Stimulated activated CD8-positive, alpha-beta memory T cell treated with anti-CD3 and anti-CD28 coated beads, Interleukin-7, amount 100 ng/mL, for 4 hours (primary cell): ENCODE measurements at regions not wholly inside any gene's neighbourhood (a gene's known extent, or its start where the extent isn't known, plus 50 kb on each side); places are given as distances from the start of the nearest gene placed in this dataset.

ENCODE experiments used
- DNase-seq, 2 donors: peaks; one replicate each; pipeline ENCODE4 v3.0.0-alpha.2; 2020; ENCODE audit warnings: low read depth in 2 of 2

DNA sequence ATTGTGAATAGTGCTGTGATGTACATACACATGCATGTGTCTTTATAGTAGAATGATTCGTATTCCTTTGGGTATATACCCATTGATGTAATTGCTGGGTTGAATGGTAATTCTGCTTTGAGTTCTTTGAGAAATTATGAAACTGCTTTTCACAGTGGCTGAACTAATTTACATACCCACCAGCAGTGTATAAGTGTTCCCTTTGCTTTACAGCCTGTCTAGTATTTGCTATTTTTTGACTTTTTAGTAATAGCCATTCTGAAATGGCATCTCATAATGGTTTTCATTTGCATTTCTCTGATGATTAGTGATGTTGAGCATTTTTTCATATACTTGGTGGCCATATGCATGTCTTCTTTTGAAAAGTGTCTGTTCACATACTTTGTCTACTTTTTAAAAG lies 54.5 kb upstream of the FAM78B start:
- no peak for DNase-seq

DNA sequence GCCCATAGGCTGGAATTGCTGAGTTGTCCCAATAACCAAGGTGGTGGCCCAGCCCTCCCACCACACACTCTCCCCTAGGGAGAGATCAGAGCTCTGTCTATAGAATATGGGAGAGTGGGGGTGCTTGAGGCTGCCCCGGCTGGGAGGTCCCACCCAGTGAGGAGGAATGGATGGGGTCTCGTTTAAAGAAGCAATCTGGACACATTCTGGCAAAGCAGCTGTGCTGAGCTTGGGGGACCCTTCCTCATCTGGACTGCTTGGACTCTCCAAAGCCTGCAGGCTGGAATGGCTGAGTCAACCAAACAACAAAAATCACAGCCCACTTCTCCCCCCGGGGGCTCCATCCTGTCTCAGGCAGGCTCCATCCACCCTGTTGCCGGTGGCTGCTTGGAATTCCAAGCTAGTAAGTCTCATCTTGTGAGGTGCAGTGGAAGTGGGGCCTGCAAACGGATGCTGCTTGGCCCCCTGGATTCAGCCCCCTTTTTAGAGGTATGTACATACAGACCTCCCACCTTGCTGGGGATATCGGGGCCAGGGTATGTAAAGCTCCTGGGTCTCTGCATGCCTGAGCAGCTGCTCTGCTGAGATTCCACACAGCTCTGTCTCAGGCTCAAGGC lies 67.1 kb upstream of the FAM78B start:
- DNase-seq, result no peak

DNA sequence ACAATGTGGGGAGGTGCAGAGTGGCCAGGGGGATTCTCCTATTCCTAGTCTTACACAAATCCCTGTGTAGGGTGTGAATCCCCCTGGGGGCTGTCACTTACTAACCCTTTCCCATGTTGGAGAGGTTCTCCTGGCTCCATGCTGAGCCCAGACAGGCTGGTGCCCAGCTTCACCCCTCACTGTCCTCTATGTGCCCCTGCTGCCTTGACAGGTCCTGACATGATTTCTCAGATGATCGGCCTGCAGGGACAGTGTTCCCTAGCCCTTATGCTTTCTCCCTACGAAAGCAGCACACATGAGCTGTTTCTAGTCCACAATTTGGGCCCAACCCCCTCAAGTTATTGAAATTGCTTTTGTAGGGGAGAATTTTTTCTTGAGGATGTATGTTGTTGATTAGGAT lies 68.9 kb upstream of the FAM78B start:
- DNase-seq, result no peak

DNA sequence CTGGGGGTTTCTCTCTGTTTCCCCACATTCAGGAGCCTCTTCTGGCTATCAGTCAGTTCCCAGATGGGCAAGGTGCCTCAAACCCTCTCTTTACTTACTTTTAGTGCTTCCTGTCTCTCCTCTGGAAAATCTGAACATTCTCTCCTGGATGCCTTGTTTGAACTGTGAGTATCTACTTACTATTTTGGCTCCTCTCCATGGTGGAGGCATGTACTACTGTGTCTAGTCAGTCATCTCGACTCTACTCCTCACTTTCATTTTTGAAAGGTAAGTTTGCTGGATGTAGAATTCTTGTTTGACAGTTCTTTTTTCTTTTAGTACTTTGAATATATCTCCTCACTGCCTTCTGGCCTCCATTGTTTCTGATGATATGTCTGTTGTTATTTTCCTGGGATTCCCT lies 70.9 kb upstream of the FAM78B start:
- no peak for DNase-seq

DNA sequence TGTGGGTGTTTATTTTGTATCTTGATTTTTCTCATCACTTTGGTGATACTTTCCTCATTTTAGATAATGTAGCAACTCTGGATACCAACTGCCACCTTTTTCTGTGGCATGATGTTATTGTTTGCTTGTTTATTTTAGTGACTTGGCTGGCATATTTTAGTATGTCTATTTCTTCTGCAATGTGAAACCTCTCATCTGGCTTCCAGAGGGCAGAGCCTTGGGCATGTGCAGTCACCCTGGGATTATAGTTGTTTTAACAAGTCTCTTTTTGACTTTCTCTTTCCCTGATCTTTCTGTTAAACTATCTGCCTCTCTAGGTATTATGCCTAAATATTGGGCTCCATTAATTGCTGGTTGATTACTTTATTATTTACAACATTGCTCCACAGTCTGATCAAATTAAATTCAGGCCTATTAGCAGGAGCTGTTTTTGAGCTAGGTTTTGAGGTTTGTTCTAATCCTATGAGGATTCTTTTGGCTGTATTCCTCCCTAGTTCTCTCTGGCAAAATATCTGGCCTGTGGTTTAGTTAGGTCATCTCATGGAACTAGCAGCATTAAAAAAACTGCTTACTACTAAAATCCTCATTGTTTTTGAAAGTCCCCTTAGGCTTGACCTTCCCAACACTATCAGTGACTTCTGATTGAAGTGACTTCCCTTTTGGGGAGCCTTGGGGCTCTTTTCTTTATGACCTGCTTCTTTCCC lies 86.4 kb upstream of the FAM78B start:
- no peak for DNase-seq

DNA sequence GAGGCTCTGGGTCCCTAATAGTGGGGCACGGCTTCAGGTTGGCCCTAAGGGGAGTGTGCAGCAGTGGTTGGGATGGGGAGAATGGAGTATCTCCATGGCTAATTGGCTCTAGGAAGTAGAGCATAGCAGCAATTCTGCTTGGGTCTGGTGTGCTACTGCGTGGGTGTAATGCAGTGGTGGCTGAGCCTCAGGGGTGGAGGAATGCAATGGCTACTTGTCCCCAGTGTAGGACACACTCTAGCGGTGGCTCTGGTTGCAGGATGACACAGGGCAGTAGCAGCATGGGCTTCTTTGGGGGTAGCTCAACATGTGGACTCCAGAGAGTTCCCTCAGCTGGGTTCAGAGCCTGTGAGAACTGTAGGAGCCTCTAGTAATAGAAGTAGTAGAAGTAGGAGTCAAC lies 91.2 kb upstream of the FAM78B start:
- DNase-seq, result no peak

DNA sequence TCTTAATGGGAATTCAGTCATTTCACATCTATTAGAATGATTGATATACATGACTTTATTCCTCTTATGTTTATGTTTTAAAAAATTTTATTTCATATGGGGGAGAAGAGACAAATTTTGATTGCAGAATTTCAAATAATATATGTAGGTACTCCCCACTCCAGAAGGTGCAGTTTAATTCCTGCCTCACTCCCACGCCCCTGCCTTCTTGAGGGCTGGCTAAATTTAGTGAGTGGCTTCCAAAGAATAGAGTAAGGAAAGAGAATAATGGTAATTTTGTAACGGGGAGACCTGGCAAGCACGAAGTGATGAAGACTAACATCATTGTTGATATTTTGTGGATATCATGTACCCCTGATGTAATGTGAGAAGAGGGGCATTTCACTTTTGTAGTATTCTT lies 94.7 kb upstream of the FAM78B start:
- no peak for DNase-seq

DNA sequence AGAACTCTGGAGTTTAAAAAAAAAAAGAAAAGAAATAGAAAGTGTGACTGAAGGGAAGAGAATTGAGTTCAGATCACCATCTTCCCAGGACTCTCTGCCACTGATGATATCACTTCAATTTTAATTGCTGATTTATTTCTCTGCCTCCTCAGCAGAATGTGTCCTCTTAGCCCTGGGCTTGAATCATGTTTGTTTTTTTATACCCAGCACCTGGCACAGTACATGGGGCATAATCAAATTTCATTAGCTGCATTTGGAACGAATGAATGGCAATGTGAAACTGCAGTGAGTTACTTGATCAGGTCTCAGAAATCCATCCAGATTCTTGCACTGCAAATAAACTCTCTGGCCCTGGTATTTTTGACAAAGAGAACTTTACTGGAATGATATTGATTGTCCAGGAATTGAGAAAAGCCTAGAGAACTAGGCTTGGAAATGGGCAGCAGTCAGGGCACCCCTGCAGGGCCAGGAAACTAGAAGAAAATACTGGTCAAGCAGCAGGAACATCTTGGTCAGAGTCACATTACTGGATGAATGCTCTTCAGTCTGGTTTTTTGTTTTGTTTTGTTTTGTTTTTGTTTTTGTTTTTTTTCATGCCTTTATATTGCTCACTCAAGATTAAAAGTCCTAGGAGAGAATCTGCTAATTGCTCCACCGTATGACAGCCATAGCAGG lies 103.8 kb upstream of the FAM78B start:
- DNase-seq, result no peak

DNA sequence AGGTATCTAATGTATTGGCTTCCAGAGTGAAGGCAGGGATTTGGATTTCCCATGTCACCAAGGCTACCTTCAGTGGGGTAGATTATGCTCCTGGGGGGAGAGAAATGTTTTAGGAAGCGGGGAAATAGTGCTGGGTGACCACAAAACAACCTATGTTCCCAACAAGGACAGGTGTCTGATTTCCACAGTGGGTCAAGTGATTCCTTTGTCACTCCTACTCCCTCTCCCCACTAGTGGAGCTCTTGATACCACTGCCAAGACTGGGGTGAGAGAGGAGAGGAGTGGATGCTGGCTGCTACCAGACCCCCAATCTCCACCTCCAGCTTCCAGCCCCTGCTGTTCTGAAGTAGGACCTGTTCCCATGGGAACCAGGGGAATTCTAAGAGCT lies 104.3 kb upstream of the FAM78B start:
- DNase-seq, result no peak

DNA sequence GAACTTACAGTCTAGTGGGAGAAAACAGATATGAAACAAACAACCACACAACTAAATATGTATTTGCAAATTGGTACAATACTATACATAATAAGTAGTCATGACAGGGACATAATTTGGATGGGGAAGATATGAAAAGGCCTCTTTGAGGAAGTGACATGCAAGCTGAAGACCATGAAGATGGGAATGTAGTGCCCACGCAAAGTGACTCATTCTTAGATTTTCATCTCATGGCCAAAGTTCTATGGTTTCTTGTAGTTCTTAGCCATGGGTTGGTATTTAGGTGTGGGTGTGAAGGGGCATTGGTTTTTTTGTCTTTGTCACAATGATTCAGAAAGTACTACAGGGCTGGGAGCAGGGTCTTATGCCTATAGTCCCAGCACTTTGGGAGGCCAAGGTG lies 105.4 kb upstream of the FAM78B start:
- DNase-seq, result no peak

DNA sequence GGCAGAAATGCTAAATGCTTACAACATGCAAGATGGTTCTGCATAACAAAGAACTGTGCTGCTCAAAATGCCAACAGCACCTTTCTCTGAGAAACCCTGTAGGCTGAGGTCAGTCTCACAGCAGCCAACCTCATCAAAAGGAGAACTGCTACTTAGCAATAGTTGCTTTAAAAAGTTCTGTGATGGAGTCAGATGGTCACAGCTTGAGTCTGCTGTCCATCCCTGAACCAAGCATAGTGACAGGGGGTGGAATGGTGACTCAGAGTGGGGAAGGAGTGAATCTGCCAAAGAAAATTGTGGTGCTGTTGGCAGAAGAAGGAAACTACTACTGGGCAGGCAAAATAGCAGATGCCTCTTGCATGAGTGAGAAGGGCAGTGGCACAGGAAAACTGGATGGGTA lies 106.0 kb upstream of the FAM78B start:
- DNase-seq, result no peak

DNA sequence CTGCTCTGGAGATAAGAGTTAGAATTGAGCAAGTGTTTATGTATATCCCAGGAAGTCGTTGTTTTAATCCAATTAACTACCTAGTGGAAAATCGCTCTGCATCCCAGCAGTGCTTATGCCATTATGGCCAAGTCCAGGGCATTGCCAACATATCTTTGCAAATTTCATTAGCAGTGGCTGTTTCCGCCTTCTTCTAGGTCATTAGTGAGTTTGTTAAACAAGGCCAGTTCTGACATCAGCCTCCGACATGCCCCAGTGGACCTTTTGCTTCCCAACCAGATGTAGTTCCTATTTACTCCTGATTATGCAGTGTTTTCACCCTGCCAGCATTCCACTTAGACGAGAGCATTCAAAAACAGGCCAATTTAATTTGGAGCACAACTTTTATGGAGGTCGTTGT lies 106.8 kb upstream of the FAM78B start:
- no peak for DNase-seq

DNA sequence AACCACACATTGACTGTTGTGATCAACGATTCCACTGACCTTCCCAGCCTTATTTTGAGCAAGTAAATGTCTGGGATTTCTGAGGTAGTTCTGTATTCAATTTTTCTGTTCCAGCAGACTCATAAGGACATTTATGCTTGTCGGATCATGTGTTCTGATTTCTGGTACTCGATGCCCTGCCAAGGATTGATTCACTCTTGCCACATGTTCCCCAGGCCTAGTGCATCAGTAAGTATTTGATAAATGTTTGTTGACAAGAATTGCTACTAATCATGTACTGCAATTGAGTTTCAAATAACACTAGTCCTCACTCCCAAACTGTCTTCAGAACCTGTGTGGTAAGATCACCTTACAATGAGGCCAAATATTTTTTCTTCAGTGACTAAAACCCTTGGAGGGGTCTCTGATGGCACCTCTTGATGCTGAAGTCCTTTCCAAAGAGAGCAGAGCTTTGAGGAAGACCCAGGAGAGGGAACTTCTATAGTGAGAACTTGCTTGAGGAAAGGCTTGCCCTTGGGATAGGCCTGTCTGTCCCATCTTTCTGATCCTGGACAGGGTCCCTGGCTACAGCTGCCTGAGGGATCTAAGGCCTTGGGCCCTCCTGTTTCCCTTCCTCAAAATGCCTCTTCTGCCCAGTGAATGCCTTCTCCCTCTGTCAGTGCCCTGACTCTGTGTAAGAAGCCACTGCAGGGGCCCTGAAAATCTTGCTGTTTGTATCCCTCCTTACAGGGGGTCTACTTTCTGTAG lies 115.8 kb upstream of the FAM78B start:
- DNase-seq, result no peak

DNA sequence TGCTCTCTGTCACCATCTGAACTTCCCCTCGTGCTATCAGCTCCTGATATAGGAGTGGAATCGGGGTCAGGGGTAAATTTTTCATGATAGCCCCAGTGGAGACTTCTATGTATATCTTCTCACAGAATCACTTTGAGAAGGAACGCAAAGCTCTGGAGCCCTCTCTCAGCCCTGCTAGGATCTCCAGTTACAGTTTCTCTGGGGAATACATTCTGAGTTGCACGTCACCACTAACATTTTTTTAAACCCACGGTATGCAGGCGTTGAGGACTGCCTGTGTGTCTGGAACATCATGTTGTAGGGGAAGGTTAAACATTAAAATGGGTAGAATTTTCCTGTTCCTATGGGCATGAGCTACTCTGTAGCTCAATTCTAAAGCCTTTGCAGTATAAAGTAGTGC lies 116.4 kb upstream of the FAM78B start:
- DNase-seq, result no peak

DNA sequence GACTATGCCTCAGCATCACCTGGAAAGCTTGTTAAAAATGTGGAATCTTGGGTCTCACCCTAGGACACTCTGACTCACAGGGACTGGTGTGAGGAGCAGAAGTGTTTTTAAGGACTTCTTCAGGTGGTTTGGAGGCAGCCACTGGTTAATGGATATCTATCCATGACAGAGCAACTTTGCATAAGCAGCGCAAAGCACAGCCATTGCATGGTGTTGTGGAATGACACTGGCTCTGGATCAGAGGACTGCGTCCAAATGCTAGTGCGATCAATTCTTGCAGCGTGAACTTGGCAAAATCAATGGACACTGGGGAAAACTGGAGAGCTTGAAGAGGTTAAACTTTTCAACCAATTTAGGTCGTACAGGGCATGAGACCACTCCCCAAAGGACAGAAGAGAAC lies 116.8 kb upstream of the FAM78B start:
- DNase-seq, result no peak

DNA sequence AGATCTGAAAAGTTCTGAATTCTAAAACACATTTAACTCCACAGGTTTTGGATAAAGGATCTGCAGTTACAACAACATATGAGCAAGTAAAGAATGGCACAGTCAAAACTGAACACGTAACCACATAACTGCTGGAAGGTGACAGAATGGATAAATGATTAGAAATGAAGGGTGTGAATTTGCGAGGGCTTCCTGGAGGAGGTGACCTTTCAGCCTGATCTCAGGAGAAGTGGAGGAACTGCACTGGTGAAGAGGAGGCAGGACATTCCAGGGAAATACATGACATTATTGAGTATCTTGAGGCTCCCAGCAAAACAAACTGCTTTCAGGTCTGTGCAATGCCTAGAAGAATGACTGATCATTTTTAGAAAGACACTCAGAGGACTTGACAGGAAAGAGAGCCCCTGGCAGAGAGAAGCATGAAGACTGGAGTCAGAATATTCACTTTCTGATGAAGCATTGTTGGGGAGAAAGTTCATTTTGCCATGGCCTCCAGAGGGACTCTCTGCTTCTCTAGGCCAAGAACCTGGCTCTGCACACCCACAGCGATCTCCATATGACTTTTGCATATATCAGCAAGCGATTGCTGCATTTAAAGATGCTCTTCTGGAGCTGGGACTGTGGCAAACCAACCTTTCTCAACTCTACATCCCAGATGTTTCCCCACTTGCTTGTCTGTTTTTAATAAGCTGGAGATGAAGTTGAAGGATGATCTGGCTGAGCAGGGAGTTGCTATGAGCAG lies 122.7 kb upstream of the FAM78B start:
- DNase-seq, result no peak

DNA sequence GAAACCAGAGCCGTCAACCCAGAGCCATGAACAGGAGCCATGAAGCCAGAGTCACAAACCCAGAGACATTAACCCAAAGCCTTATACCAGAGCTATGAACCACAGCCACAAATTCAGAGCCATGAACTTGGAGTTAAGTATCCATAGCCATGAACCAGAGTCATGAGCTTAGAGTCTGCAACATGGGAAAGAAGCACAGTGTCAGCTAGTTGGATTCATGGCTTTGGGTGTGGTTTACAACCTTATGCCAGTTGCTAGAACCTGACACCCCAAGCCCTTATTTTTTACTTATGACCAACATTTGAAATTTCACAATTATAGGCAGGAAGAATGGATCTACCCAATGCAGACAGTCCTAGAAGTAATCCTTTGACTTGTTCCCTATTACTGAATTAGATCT lies 128.9 kb upstream of the FAM78B start:
- no peak for DNase-seq

DNA sequence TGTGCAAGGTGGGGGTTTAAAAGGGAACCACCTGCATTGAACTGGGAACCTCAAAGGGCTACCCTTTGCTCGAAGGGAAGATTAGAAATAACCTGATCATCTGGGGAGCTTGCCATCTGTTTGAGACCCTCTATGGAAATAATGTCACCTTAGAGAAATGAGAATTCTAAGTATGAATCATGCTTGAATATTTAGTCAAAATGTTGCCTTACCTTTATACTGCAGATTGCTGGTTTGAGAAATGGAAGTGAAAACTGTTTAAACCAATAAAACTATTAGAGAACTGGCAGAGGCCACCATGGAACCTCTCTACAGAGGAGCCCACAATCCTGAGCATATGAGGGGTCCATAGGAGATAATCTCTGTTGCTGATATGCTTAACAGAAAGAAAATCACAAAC lies 131.2 kb upstream of the FAM78B start:
- DNase-seq, result no peak

DNA sequence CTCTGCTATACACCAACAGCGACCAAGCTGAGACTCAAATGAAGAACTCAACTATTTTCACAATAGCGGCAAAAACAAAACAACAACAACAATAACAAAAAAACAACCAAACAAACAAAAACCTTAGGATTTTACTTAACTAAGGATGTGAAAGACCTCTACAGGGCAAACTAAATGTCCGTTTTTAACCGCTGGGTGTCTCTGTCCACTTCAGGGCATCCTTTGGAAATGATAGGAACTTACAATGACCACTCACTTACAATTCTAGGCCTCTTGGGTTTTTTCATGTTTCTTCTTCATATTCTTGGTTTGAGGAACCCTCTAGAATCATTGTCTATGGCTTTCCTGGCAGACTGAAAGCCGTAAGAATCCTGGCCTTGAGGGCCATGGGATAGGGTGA lies 134.0 kb upstream of the FAM78B start:
- no peak for DNase-seq

DNA sequence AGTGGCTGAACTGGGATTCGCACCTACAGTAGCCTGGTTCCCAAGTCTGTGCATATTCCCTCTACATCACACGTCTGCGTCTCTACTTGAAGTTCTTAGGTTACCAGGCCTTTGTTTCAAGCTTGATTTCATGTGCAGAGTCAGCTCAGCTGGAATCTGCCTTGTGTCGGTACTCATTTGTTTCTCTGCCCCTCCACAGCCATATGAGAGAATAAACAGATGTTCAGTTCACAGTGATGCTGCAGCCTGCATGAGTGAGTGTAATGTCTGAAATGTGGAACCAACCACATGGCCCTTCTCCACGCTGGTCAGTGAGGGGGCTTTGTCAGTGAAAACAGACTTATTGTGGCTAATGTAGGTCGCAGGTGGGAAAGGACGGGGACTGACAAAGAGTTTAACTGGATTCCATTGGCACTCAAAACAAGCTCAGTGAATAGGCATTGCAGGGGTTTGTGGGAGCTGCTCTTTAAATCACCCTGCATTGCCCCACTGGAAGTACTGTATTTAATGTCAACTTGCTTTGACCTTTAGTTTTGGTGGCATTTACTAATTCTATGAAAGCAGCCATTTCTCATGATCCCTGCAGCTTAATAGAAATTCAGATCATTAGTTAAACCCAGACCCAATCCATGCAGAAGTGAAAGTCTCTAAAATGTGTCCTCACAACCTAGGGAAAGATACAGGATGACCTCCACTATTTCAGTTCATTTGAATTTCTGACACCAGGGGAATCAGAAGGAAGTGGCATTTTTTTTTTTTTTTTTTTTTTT lies 136.4 kb upstream of the FAM78B start:
- no peak for DNase-seq

DNA sequence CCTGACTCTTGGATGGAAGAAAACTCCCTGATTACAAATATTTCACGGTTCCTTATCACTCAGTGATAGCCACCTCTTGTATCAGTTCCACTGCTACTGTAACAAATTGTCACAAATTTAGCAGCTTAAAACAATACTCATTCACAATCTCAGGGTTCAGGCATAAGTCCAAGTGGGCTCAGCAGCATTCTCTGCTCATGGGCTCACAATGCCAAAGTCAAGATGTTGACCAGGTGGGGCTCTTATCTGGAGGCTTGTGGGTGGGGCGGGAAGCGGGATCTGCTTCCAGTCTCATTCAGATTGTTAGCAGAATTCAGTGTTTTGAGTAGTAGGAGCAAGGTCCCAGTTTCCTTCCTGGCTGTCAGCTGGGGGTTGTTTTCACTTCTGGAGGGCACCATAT lies 137.3 kb upstream of the FAM78B start:
- DNase-seq, result no peak
